NCI-H446 (cell line): ENCODE measurements at regions not wholly inside any gene's neighbourhood (a gene's known extent, or its start where the extent isn't known, plus 50 kb on each side); places are given as distances from the start of the nearest gene placed in this dataset.

Source experiments
- DNase-seq, 2 experiments: peaks; one replicate each; lab custom pipeline; 2025; lab: John Stamatoyannopoulos, UW

- DNase-seq: no peak
These were observed 1351.1 kb upstream of the B3GALT2 start for GRCh38 chr1:194537521-194537920.

DNA sequence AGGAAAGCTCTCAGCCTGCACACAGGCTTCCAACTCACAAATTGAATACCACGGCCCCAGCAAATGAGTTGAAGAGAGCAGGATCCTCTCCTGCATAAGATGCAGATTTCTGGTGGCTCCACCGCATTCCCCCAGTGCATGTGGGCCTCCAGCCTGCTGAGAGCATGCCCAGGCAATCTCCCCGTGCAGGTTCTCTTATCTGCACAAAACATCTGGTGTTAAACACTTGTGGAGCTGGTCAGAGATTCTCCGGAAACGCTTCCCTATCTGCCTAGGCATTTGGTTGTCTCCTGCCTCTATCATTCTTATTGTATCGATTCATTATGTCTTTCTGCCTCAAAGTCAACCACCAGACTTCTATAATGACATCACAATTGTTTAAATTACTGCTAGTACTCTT, 1349.0 kb upstream of the B3GALT2 start:
- DNase-seq: no peak

GRCh38 chr1:194534784-194535183, 1348.4 kb upstream of the B3GALT2 start:
- DNase-seq: no peak

- DNase-seq: no peak
These were observed 1347.2 kb upstream of the B3GALT2 start for GRCh38 chr1:194533641-194534040.

GRCh38 chr1:194517567-194517966, 1331.2 kb upstream of the B3GALT2 start:
- no peak for DNase-seq

DNA sequence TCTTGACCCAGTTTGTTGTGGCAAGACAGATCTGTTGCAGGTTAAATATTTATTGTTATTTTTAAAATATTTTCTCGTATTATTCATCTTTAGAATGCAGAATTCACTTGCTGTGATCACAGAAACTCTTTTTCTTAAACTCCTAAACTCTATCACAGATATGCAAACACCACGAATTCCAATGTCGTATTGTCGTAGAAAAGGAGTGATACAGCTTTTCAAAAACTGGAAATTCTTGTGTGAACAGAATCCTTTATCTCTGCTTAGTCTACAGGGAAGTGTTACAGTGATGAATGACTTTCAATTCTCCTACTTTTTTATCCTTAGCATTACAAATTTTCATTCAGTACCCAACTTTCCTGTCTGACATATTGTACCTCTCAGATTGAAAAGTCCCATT, 1329.5 kb upstream of the B3GALT2 start:
- no peak for DNase-seq

- no peak for DNase-seq
These were observed 1326.5 kb upstream of the B3GALT2 start for GRCh38 chr1:194512957-194513356.

- DNase-seq: no peak
These were observed 1325.9 kb upstream of the B3GALT2 start for GRCh38 chr1:194512345-194512744.

DNA sequence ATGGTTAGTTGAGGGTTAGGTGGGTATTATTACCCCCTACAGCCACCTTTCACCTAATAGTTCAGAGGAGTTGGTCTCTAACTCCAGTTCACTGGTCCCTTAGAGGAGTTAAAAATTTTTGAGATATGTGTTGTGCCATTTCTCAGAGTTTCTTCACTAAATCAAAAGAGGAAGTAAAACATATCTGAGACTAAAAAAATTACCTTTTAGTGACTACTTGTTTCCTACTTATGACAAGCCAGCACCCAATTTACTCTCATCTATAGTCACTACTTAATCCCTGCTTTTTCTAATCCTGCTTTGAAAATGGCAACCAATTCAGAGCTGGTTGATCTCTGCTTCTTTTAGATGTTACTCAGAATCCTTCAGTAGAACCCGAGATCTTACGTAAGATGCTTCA, 1316.8 kb upstream of the B3GALT2 start:
- DNase-seq: no peak

DNA sequence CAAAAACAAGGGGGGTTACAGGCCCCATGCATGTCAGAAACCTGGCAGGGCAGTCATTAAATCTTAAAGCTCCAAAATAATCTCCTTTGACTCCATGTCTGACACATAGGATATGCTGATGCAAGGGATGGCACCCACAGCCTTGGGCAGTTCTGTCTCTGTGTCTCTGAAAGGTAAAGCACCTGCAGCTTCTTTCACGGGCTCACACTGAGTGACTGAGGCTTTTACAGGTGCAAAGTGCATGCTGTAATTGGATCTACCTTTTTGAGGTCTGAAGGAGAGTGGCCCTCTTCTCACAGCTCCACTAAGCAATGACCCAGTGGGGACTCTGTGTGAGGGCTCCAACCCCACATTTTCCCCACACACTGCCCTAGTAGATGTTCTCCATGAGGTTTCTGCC, 1309.0 kb upstream of the B3GALT2 start:
- DNase-seq: no peak

GRCh38 chr1:194487172-194487571, 1300.8 kb upstream of the B3GALT2 start:
- no peak for DNase-seq

DNA sequence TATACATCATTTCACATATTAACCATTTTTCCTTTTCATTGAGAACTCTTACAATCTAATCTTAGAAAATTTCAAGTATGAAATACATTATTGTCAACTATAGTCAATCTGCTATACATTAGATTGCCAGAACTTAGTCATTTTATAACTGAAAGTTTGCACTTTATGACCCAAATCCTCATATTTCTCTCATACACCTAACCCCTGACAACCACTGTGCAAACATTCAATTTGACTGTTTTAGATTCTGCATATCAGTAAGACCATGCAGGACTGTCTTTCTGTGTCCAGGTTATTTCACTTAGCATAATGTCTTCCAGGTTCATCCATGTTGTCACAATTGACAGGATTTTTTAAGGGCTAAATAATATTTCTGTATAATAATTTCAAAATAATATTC, 1299.0 kb upstream of the B3GALT2 start:
- no peak for DNase-seq

- DNase-seq: peak in 1 of 2 experiments; percentile 66
These were observed 1292.3 kb upstream of the B3GALT2 start for GRCh38 chr1:194478731-194479130.

DNA sequence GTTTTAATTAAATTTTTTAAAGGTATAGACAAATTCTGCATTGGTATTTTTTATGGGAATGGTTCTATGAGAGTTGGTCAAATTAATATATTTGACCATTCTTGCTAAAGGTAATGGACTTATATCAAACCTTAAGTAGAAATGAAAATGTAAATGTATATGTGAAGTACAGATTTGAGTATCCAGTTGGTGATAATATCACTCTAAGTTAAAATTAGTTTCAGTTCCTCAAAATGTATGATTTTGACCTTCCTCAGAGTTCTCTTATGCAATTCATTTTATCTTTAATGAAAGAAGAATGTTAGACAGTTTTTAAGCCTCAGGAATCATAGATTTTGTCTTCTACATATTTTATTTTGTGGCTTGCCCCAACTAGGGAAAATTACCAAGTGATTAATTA, 1291.5 kb upstream of the B3GALT2 start:
- no peak for DNase-seq

DNA sequence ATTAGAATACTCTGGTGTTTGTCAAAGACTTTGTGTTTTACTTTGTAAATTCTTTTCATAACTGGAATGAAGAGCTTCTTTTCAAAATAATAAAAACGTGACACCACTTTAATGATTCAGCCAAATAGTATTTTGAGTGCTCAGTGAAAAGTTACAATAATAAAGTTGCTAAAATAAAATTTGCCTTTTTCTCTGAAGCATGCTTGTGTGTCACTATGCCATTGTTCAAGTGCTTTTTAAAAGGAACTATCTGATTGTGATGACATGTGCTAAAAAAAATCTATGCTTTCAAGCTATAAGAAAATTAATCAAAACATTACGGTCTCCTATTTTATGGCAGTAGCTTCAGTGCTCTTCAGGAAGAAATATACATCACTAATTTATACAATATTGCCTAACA, 1290.5 kb upstream of the B3GALT2 start:
- DNase-seq: peak in 1 of 2 experiments; percentile 28

DNA sequence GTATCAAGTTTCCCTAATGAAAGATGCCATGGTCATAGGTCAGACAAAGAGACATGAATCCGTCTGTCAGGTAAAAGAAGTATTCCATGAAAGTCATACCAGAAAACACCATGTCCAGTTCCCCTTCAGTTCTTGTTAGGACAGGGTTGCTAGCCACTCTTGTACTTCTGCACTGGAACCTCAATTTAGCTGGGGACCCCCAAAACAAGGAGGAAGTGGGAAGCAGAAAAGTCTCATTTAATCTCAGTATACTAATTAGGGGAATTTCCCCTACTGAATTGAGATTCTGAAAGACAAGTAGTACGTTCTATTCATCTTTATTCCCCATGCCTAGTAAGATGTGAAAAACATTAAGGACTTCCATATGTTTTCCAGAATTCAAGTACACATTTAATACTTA, 1289.9 kb upstream of the B3GALT2 start:
- DNase-seq: no peak

DNA sequence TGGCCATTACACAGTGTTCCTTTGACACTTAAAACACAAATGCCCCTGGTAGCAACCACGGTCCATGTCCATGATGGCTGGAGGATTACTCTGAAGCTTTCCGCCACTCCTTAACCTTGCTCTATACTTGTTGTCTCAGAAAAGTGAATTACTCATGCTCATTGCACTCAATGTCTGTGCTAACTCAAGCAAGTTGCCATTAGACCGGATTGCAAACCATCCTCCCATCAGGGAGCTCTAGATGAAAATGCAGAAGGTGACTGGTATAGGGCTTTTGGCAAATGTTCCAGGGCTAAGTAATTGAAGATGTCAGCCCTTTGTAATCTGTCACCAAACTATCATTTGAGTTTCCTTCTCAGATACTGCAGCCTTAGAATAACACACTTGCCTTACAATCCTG, 1288.3 kb upstream of the B3GALT2 start:
- peak; percentile 86 to 98 for DNase-seq

DNA sequence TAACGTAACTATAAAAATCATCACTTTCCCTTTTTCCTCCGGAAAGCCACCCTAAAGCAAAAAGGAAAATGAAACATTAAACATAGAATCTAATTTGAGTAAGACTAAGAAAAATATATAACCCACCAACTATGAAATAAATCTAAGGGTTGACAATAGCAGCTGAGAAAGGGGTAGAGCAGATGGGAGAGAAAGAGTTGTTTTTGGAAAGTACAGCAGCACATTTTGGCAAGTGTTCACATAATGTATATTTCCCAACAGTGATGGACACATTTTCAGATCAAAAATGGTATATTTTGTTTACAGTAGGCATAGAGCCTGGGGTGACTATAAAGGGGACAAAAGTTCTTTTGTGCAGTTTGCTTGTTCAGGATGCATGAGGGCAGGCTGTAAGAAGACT, 1287.4 kb upstream of the B3GALT2 start:
- peak; percentile 61 to 65 for DNase-seq

- no peak for DNase-seq
These were observed 1282.9 kb upstream of the B3GALT2 start for GRCh38 chr1:194469282-194469681.

DNA sequence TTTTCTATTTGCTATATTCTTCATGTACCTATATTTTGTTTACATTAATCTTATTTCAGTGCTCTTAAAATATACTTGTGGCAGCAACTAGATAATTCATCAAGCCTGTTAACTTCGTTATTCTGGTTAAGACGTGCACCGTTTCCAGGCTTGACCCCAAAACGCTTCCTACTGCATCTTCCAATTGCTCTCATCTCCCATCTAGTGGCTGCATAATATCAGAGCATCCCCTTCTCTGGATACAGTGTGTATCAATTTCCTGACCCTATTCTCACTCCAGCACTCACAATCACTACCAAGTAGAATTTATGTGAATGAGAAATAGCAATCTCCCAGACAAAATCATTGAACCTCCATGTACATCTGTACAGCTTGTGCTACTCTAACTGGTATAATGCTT, 1280.3 kb upstream of the B3GALT2 start:
- DNase-seq: peak in 1 of 2 experiments; percentile 8

DNA sequence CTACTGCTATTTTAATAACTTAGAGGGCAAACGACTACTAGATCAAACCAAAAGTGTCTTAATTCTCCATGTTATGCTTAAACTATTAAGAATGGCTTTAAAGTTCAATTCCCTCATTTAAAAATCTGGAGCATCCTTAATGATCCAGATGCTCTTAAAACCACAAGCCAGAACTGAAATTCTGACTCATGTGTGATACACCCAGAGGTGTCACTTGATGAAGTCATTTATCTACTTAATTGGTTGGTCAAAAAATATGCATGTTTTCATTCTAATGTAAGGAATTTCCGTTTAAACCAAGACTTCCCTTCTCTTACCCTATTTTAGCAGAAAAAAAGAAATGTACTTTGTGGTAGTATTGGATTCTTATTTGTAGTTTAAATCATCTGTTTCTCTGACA, 1261.2 kb upstream of the B3GALT2 start:
- DNase-seq: no peak

DNA sequence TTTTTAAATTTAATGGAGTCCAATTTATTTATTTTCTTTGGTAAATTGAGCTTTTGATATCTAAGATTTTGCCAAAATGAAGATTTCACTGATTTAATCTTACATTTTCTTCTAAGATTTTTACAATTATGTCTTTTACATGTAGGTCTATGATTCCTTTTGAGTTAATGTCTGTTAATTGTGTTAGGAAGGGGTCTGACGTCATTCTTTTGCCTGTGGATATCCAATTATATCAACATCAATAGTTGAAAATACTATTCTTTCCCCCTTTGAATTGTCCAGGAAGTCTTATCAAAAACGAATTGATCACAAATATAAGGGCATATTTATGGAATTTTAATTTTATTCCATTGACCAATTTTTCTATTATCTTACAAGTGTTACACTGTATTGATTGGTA, 1258.8 kb upstream of the B3GALT2 start:
- DNase-seq: no peak

- DNase-seq: peak in 1 of 2 experiments; percentile 37
These were observed 1256.6 kb upstream of the B3GALT2 start for GRCh38 chr1:194442901-194443575.

GRCh38 chr1:194437135-194437534, 1250.7 kb upstream of the B3GALT2 start:
- no peak for DNase-seq
